Activated naive CD8-positive, alpha-beta T cell treated with anti-CD3 and anti-CD28 coated beads, Interleukin-2, amount 50 U/mL, for 16 hours (primary cell): ENCODE measurements at regions not wholly inside any gene's neighbourhood (a gene's known extent, or its start where the extent isn't known, plus 50 kb on each side); places are given as distances from the start of the nearest gene placed in this dataset.
"Not testable (repeated sequence)": the region's sequence is repeated elsewhere in the genome, so short reads cannot be mapped to it uniquely, and the experiment has no call there.

ENCODE experiments used
- DNase-seq: peaks from one replicate; pipeline ENCODE4 v3.0.0-alpha.2; 2020; ENCODE audit warnings: low read depth, low spot score

- DNase-seq: no peak
Observed at GRCh38 chr1:219560856-219561255, 52.0 kb downstream of the ZC3H11B start.

GRCh38 chr1:219559899-219560298, 53.0 kb downstream of the ZC3H11B start:
- DNase-seq: no peak

- DNase-seq: no peak
Observed at GRCh38 chr1:219555806-219556205, 57.1 kb downstream of the ZC3H11B start.

GRCh38 chr1:219555031-219555692, 57.7 kb downstream of the ZC3H11B start:
- DNase-seq: no peak

- no peak for DNase-seq
Observed at GRCh38 chr1:219553934-219554502, 58.9 kb downstream of the ZC3H11B start.

- no peak for DNase-seq
Observed at GRCh38 chr1:219550201-219550600, 62.7 kb downstream of the ZC3H11B start.

GRCh38 chr1:219549215-219549614, 63.7 kb downstream of the ZC3H11B start:
- DNase-seq: no peak

- no peak for DNase-seq
Observed at GRCh38 chr1:219548386-219548785, 64.5 kb downstream of the ZC3H11B start.

GRCh38 chr1:219545756-219546155, 67.1 kb downstream of the ZC3H11B start:
- DNase-seq: not testable (repeated sequence)

GRCh38 chr1:219544163-219544846, 68.6 kb downstream of the ZC3H11B start:
- no peak for DNase-seq

GRCh38 chr1:219542828-219543518, 69.9 kb downstream of the ZC3H11B start:
- DNase-seq: no peak

GRCh38 chr1:219541946-219542345, 71.0 kb downstream of the ZC3H11B start:
- DNase-seq: no peak

GRCh38 chr1:219539645-219540254, 73.2 kb downstream of the ZC3H11B start:
- DNase-seq: no peak

- DNase-seq: no peak
Observed at GRCh38 chr1:219538886-219539285, 74.0 kb downstream of the ZC3H11B start.

GRCh38 chr1:219537223-219537631, 75.7 kb downstream of the ZC3H11B start:
- no peak for DNase-seq

GRCh38 chr1:219536038-219536437, 76.9 kb downstream of the ZC3H11B start:
- no peak for DNase-seq

- no peak for DNase-seq
Observed at GRCh38 chr1:219534991-219535390, 77.9 kb downstream of the ZC3H11B start.

GRCh38 chr1:219533280-219533679, 79.6 kb downstream of the ZC3H11B start:
- DNase-seq: no peak

GRCh38 chr1:219529116-219529515, 83.8 kb downstream of the ZC3H11B start:
- no peak for DNase-seq

GRCh38 chr1:219528633-219529032, 84.3 kb downstream of the ZC3H11B start:
- DNase-seq: no peak

- no peak for DNase-seq
Observed at GRCh38 chr1:219527994-219528393, 84.9 kb downstream of the ZC3H11B start.

- DNase-seq: no peak
Observed at GRCh38 chr1:219526074-219526473, 86.8 kb downstream of the ZC3H11B start.
